Stimulated activated CD8-positive, alpha-beta memory T cell treated with anti-CD3 and anti-CD28 coated beads, Interleukin-12 subunit alpha, Interleukin-12 subunit beta, amount 100 ng/mL, for 24 hours (primary cell): ENCODE measurements at regions not wholly inside any gene's neighbourhood (a gene's known extent, or its start where the extent isn't known, plus 50 kb on each side); places are given as distances from the start of the nearest gene placed in this dataset.
"Not testable (repeated sequence)": the region's sequence is repeated elsewhere in the genome, so short reads cannot be mapped to it uniquely, and the experiment has no call there.

Experiments used
- DNase-seq: peaks from one replicate; pipeline ENCODE4 v3.0.0-alpha.2; 2020; ENCODE audit errors: extremely low read depth

GRCh38 chr9:67708109-67708508, 150.6 kb upstream of the ANKRD20A1 start:
- not testable (repeated sequence) for DNase-seq

- DNase-seq, result not testable (repeated sequence)
Observed at GRCh38 chr9:67711429-67711828, 147.3 kb upstream of the ANKRD20A1 start.

GRCh38 chr9:67711931-67712330, 146.8 kb upstream of the ANKRD20A1 start:
- not testable (repeated sequence) for DNase-seq

GRCh38 chr9:67712956-67713355, 145.8 kb upstream of the ANKRD20A1 start:
- not testable (repeated sequence) for DNase-seq

GRCh38 chr9:67717830-67718388, 140.8 kb upstream of the ANKRD20A1 start:
- DNase-seq, result peak; percentile 17

GRCh38 chr9:67720491-67720890, 138.2 kb upstream of the ANKRD20A1 start:
- not testable (repeated sequence) for DNase-seq

- not testable (repeated sequence) for DNase-seq
Observed at GRCh38 chr9:67722460-67723090, 136.2 kb upstream of the ANKRD20A1 start.

GRCh38 chr9:67723185-67723584, 135.5 kb upstream of the ANKRD20A1 start:
- DNase-seq, result not testable (repeated sequence)

- not testable (repeated sequence) for DNase-seq
Observed at GRCh38 chr9:67724885-67725284, 133.8 kb upstream of the ANKRD20A1 start.

GRCh38 chr9:67726213-67726988, 132.3 kb upstream of the ANKRD20A1 start:
- DNase-seq, result not testable (repeated sequence)

- not testable (repeated sequence) for DNase-seq
Observed at GRCh38 chr9:67763133-67763532, 95.6 kb upstream of the ANKRD20A1 start.

- DNase-seq, result not testable (repeated sequence)
Observed at GRCh38 chr9:67771807-67772206, 86.9 kb upstream of the ANKRD20A1 start.

GRCh38 chr9:67800170-67800569, 58.6 kb upstream of the ANKRD20A1 start:
- not testable (repeated sequence) for DNase-seq
